ENCODE measurements at regions not wholly inside any gene's neighbourhood (a gene's known extent, or its start where the extent isn't known, plus 50 kb on each side); places are given as distances from the start of the nearest gene placed in this dataset.

DNA sequence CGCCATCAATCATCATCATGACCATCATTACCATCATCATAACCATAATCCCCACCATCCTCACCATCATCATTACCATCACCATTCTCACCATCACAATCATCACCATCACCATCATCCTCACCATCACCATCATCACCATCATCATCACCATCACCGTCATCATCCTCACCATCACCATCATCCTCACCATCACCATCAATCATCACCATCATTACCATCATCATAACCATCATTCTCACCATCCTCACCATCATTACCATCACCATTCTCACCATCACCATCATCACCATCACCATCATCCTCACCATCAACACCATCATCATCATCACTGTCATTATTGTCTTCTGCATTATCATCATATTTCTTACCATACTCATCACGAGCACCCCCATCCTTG, 245.5 kb downstream of the ADGRD1 start:
- TF ChIP-seq, protein P1, sequence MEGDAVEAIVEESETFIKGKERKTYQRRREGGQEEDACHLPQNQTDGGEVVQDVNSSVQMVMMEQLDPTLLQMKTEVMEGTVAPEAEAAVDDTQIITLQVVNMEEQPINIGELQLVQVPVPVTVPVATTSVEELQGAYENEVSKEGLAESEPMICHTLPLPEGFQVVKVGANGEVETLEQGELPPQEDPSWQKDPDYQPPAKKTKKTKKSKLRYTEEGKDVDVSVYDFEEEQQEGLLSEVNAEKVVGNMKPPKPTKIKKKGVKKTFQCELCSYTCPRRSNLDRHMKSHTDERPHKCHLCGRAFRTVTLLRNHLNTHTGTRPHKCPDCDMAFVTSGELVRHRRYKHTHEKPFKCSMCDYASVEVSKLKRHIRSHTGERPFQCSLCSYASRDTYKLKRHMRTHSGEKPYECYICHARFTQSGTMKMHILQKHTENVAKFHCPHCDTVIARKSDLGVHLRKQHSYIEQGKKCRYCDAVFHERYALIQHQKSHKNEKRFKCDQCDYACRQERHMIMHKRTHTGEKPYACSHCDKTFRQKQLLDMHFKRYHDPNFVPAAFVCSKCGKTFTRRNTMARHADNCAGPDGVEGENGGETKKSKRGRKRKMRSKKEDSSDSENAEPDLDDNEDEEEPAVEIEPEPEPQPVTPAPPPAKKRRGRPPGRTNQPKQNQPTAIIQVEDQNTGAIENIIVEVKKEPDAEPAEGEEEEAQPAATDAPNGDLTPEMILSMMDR (conservative IDR thresholded peaks at IDR 0.05; ENCODE audit: low read depth, low read length), result no peak
- TF ChIP-seq EZH2 (IDR thresholded peaks at IDR 0.05; ENCODE audit: borderline replicate concordance, low read depth, low read length, poor library complexity, severe bottlenecking), result no peak
